ENCODE measurements at regions not wholly inside any gene's neighbourhood (a gene's known extent, or its start where the extent isn't known, plus 50 kb on each side); places are given as distances from the start of the nearest gene placed in this dataset.

DNA sequence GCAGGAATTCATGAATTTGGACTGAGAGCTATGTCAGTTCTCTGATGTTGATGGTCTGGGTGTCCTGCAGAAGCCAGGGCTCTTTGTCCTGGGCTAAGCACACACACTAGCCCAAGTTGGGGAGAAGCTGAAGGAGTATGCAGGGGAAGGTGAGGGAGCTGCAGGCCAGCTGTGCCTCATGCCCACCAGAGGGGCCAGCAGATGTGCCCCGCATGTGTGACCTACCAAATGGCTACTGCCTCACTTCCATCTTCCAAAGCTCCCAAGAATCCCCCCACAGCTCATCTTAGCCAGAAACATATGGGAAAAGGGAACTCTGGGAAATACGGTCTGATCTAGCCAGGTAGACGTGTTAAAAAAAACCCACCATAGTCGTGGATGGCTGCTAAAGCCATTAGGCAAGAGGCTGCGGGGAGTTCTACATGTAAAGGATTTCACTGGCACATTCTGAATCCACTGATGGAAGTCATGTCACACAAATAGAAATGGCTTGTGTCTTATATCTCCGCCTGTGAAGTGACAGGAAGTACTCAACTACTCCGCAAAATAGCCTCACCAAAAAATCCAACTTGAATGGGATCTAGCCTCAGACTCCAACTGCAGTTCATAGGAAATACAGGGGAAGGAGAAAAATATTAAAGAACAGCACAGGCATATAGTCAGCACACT, 96.3 kb upstream of the CLMP start:
- TF ChIP-seq, protein P1, sequence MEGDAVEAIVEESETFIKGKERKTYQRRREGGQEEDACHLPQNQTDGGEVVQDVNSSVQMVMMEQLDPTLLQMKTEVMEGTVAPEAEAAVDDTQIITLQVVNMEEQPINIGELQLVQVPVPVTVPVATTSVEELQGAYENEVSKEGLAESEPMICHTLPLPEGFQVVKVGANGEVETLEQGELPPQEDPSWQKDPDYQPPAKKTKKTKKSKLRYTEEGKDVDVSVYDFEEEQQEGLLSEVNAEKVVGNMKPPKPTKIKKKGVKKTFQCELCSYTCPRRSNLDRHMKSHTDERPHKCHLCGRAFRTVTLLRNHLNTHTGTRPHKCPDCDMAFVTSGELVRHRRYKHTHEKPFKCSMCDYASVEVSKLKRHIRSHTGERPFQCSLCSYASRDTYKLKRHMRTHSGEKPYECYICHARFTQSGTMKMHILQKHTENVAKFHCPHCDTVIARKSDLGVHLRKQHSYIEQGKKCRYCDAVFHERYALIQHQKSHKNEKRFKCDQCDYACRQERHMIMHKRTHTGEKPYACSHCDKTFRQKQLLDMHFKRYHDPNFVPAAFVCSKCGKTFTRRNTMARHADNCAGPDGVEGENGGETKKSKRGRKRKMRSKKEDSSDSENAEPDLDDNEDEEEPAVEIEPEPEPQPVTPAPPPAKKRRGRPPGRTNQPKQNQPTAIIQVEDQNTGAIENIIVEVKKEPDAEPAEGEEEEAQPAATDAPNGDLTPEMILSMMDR (conservative IDR thresholded peaks at IDR 0.05): no peak
- TF ChIP-seq ZFX (IDR thresholded peaks at IDR 0.05): no peak

All from C4-2B (cell line).